HL-60 (cell line): ENCODE measurements at regions not wholly inside any gene's neighbourhood (a gene's known extent, or its start where the extent isn't known, plus 50 kb on each side); places are given as distances from the start of the nearest gene placed in this dataset.

Experiments
- POLR2AphosphoS5 ChIP-seq: IDR thresholded peaks from 2 replicates; pipeline ENCODE4 v1.6.1; 2012; ENCODE audit warnings: low read depth
- SPI1 ChIP-seq: IDR thresholded peaks from 2 replicates; pipeline ENCODE4 v1.6.1; 2012; ENCODE audit warnings: low read depth, mild to moderate bottlenecking, borderline replicate concordance
- TF ChIP-seq, protein P1 (sequence below): IDR thresholded peaks from one replicate; pipeline ENCODE4 v1.5.1; 2011; ENCODE audit warnings: low read length, control low read depth, inconsistent platforms; ENCODE audit not compliant: insufficient read depth

DNA sequence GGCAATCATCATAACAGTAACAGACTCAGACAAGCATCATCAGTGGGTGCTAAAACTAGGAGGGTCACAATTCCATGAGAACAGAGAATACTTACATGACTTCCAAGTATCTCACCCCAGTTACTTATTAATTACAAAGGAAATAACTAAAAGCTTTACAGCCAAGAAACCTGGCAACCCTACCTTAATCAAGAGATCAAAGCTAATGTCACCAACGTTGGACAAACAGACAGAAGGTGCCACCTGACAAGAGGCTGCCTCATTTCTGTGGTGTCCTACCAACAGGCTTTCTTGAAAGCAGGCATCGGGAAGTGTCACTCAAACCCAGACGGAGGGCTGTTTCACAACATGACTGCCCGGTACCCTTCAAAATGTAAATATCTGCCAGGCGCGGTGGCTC, 84.6 kb downstream of the RMI2 start:
- TF ChIP-seq, protein P1, sequence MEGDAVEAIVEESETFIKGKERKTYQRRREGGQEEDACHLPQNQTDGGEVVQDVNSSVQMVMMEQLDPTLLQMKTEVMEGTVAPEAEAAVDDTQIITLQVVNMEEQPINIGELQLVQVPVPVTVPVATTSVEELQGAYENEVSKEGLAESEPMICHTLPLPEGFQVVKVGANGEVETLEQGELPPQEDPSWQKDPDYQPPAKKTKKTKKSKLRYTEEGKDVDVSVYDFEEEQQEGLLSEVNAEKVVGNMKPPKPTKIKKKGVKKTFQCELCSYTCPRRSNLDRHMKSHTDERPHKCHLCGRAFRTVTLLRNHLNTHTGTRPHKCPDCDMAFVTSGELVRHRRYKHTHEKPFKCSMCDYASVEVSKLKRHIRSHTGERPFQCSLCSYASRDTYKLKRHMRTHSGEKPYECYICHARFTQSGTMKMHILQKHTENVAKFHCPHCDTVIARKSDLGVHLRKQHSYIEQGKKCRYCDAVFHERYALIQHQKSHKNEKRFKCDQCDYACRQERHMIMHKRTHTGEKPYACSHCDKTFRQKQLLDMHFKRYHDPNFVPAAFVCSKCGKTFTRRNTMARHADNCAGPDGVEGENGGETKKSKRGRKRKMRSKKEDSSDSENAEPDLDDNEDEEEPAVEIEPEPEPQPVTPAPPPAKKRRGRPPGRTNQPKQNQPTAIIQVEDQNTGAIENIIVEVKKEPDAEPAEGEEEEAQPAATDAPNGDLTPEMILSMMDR, result no peak
- TF ChIP-seq POLR2AphosphoS5, result no peak
- no peak for TF ChIP-seq SPI1
